Neural progenitor cell (in vitro differentiated cells): ENCODE measurements at regions not wholly inside any gene's neighbourhood (a gene's known extent, or its start where the extent isn't known, plus 50 kb on each side); places are given as distances from the start of the nearest gene placed in this dataset.

ENCODE experiments used
- DNase-seq: peaks from one replicate; pipeline ENCODE4 v3.0.0-alpha.2; 2016; ENCODE audit warnings: low spot score
- H2AFZ ChIP-seq: fragments of 200-600 bp; sonication (generic); replicated peaks from 2 replicates; pipeline ENCODE4 v1.6.1; 2016; ENCODE audit warnings: antibody characterized with exemption
- H3F3A ChIP-seq: fragments of 200-600 bp; sonication (generic); 2 replicates; pipeline ENCODE4 v1.6.1; 2016; ENCODE audit warnings: antibody characterized with exemption, low read depth
- H3K27ac ChIP-seq: fragments of 200-600 bp; sonication (generic); 2 replicates; pipeline ENCODE4 v1.5.1; 2016; ENCODE audit warnings: mild to moderate bottlenecking
- H3K27me3 ChIP-seq: fragments of 200-600 bp; sonication (generic); 2 replicates; pipeline ENCODE4 v1.6.1; 2016; ENCODE audit warnings: mild to moderate bottlenecking, moderate library complexity
- H3K36me3 ChIP-seq: fragments of 200-600 bp; sonication (generic); 2 replicates; pipeline ENCODE4 v1.5.1; 2016
- H3K4me1 ChIP-seq: fragments of 200-600 bp; sonication (generic); 2 replicates; pipeline ENCODE4 v1.6.1; 2016; ENCODE audit warnings: mixed run types
- H3K4me2 ChIP-seq: fragments of 200-600 bp; sonication (generic); 2 replicates; pipeline ENCODE4 v1.6.1; 2016
- H3K4me3 ChIP-seq: fragments of 200-600 bp; sonication (generic); 2 replicates; pipeline ENCODE4 v1.5.1; 2016
- H3K79me2 ChIP-seq: fragments of 200-600 bp; sonication (generic); 2 replicates; pipeline ENCODE4 v1.6.1; 2016; ENCODE audit warnings: low read depth
- H3K9ac ChIP-seq: fragments of 200-600 bp; sonication (generic); 2 replicates; pipeline ENCODE4 v1.6.1; 2016
- H3K9me3 ChIP-seq: fragments of 200-600 bp; sonication (generic); 2 replicates; pipeline ENCODE4 v1.5.1; 2016; ENCODE audit warnings: low read depth
- H4K20me1 ChIP-seq: fragments of 200-600 bp; sonication (generic); 2 replicates; pipeline ENCODE4 v1.6.1; 2016; ENCODE audit warnings: low read depth
- H3K27ac Mint-ChIP-seq: 3 replicates; pipeline ENCODE4 v1.8.0; 2021; ENCODE audit warnings: mixed read lengths
- H3K27me3 Mint-ChIP-seq: 2 replicates; pipeline ENCODE4 v1.8.0; 2022; ENCODE audit warnings: low read depth, mild to moderate bottlenecking, inconsistent platforms, moderate library complexity, mixed read lengths; ENCODE audit not compliant: insufficient read depth
- H3K36me3 Mint-ChIP-seq: 3 replicates; pipeline ENCODE4 v1.8.0; 2021; ENCODE audit warnings: mixed read lengths
- H3K4me1 Mint-ChIP-seq: 3 replicates; pipeline ENCODE4 v1.8.0; 2021; ENCODE audit warnings: mixed read lengths
- H3K4me3 Mint-ChIP-seq: 3 replicates; pipeline ENCODE4 v1.8.0; 2021; ENCODE audit warnings: mild to moderate bottlenecking, moderate library complexity, mixed read lengths
- H3K9me3 Mint-ChIP-seq: 3 replicates; pipeline ENCODE4 v1.8.0; 2020; ENCODE audit warnings: mixed read lengths
- CTCF ChIP-seq: fragments of 200-600 bp; sonication (generic); IDR thresholded peaks from 2 replicates; pipeline ENCODE4 v1.5.1; 2017; ENCODE audit warnings: antibody characterized with exemption, mild to moderate bottlenecking
- EZH2 ChIP-seq: fragments of 200-600 bp; sonication (generic); IDR thresholded peaks from 2 replicates; pipeline ENCODE4 v1.6.1; 2017; ENCODE audit warnings: antibody characterized with exemption, mild to moderate bottlenecking, moderate library complexity
- EZH2phosphoT487 ChIP-seq: fragments of 200-600 bp; sonication (generic); IDR thresholded peaks from 2 replicates; pipeline ENCODE4 v1.6.1; 2017; ENCODE audit warnings: antibody characterized with exemption

GRCh38 chr20:55888685-55889084 lies 116.6 kb downstream of the CBLN4 start:
- Histone ChIP-seq H3K27me3 (no peaks in the 10 kb centered on the region), H3K4me3 (no peak overlapping the region), H3K9me3 (peaks cover 30% of the 10 kb centered on the region), H3K9ac (no peak overlapping the region), H3K36me3 (no peaks in the 10 kb centered on the region), H3K27ac (no peak overlapping the region), H3K4me2 (no peak overlapping the region), H4K20me1 (no peaks in the 10 kb centered on the region), H3K4me1 (no peaks in the 10 kb centered on the region), H2AFZ (no peak overlapping the region), H3K79me2 (no peaks in the 10 kb centered on the region), H3F3A (no peaks in the 10 kb centered on the region)
- H3K27ac Mint-ChIP-seq: no peak overlapping the region
- TF ChIP-seq CTCF (no peak), EZH2 (no peak), EZH2phosphoT487 (no peak)
- H3K27me3 Mint-ChIP-seq: peaks cover 5% of the 10 kb centered on the region
- H3K36me3 Mint-ChIP-seq: no peaks in the 10 kb centered on the region
- no peaks in the 10 kb centered on the region for H3K4me1 Mint-ChIP-seq
- H3K4me3 Mint-ChIP-seq: no peak overlapping the region
- DNase-seq: no peak
- H3K9me3 Mint-ChIP-seq: peaks cover 8% of the 10 kb centered on the region

GRCh38 chr20:55882910-55883309 lies 122.4 kb downstream of the CBLN4 start:
- H3F3A ChIP-seq: no peaks in the 10 kb centered on the region
- H3K36me3 ChIP-seq: no peaks in the 10 kb centered on the region
- peaks cover 22% of the 10 kb centered on the region for H3K9me3 ChIP-seq
- no peaks in the 10 kb centered on the region for H3K4me1 Mint-ChIP-seq
- no peaks in the 10 kb centered on the region for H4K20me1 ChIP-seq
- no peak overlapping the region for H3K9ac ChIP-seq
- no peak overlapping the region for H3K27ac ChIP-seq
- H3K4me2 ChIP-seq: no peak overlapping the region
- TF ChIP-seq CTCF (no peak), EZH2phosphoT487 (no peak), EZH2 (no peak)
- H3K4me3 ChIP-seq: no peak overlapping the region
- DNase-seq: no peak
- peaks cover 2% of the 10 kb centered on the region for H3K27me3 Mint-ChIP-seq
- H3K36me3 Mint-ChIP-seq: no peaks in the 10 kb centered on the region
- H3K79me2 ChIP-seq: no peaks in the 10 kb centered on the region
- H2AFZ ChIP-seq: no peak overlapping the region
- H3K4me1 ChIP-seq: no peaks in the 10 kb centered on the region
- H3K4me3 Mint-ChIP-seq: no peak overlapping the region
- H3K9me3 Mint-ChIP-seq: no peaks in the 10 kb centered on the region
- no peak overlapping the region for H3K27ac Mint-ChIP-seq
- H3K27me3 ChIP-seq: no peaks in the 10 kb centered on the region

- H3K27me3 ChIP-seq: no peaks in the 10 kb centered on the region
- no peak overlapping the region for H3K4me2 ChIP-seq
- H3K27me3 Mint-ChIP-seq: peaks cover 2% of the 10 kb centered on the region
- H2AFZ ChIP-seq: no peak overlapping the region
- H3K9me3 Mint-ChIP-seq: no peaks in the 10 kb centered on the region
- no peaks in the 10 kb centered on the region for H3K4me1 Mint-ChIP-seq
- H3K4me3 ChIP-seq: no peak overlapping the region
- H4K20me1 ChIP-seq: no peaks in the 10 kb centered on the region
- no peak overlapping the region for H3K27ac ChIP-seq
- no peak for TF ChIP-seq EZH2phosphoT487
- TF ChIP-seq EZH2: no peak
- TF ChIP-seq CTCF: no peak
- no peaks in the 10 kb centered on the region for H3K79me2 ChIP-seq
- no peaks in the 10 kb centered on the region for H3F3A ChIP-seq
- no peaks in the 10 kb centered on the region for H3K36me3 Mint-ChIP-seq
- H3K9me3 ChIP-seq: peaks cover 19% of the 10 kb centered on the region
- H3K36me3 ChIP-seq: no peaks in the 10 kb centered on the region
- no peak overlapping the region for H3K9ac ChIP-seq
- no peak for DNase-seq
- no peaks in the 10 kb centered on the region for H3K4me1 ChIP-seq
- H3K27ac Mint-ChIP-seq: no peak overlapping the region
- no peak overlapping the region for H3K4me3 Mint-ChIP-seq
Measured at GRCh38 chr20:55882286-55882685, 123.0 kb downstream of the CBLN4 start.

GRCh38 chr20:55881204-55881603 lies 124.1 kb downstream of the CBLN4 start:
- Histone ChIP-seq H3K4me2 (no peak overlapping the region), H2AFZ (no peak overlapping the region), H4K20me1 (no peaks in the 10 kb centered on the region), H3K27ac (no peak overlapping the region), H3K9ac (no peak overlapping the region), H3K27me3 (no peaks in the 10 kb centered on the region), H3F3A (no peaks in the 10 kb centered on the region), H3K9me3 (peaks cover 13% of the 10 kb centered on the region), H3K4me1 (no peaks in the 10 kb centered on the region), H3K79me2 (no peaks in the 10 kb centered on the region), H3K4me3 (no peak overlapping the region), H3K36me3 (no peaks in the 10 kb centered on the region)
- no peak overlapping the region for H3K4me3 Mint-ChIP-seq
- no peaks in the 10 kb centered on the region for H3K36me3 Mint-ChIP-seq
- H3K9me3 Mint-ChIP-seq: no peaks in the 10 kb centered on the region
- no peak for TF ChIP-seq EZH2
- TF ChIP-seq CTCF: no peak
- no peak for TF ChIP-seq EZH2phosphoT487
- no peak for DNase-seq
- H3K27ac Mint-ChIP-seq: no peak overlapping the region
- peaks cover 2% of the 10 kb centered on the region for H3K27me3 Mint-ChIP-seq
- no peaks in the 10 kb centered on the region for H3K4me1 Mint-ChIP-seq
